ENCODE measurements at regions not wholly inside any gene's neighbourhood (a gene's known extent, or its start where the extent isn't known, plus 50 kb on each side); places are given as distances from the start of the nearest gene placed in this dataset.

GRCh38 chr15:77727635-77728304 is 95.1 kb upstream of the LINGO1 start:
- Histone ChIP-seq H4K20me1 (ENCODE audit: control insufficient read depth, extremely low read depth, insufficient read depth, low read length) (no peaks in the 10 kb centered on the region), H3K9ac (ENCODE audit: insufficient read depth, low read length) (no peak overlapping the region), H3K4me1 (ENCODE audit: control insufficient read depth, extremely low read depth, insufficient read depth, low read length) (no peaks in the 10 kb centered on the region), H3K4me3 (replicated peaks in 1 of 4; ENCODE audit: control extremely low read depth in 1 of 4, insufficient read depth in 1 of 4, low read depth in 3 of 4, low read length in 4 of 4) (no peak overlapping the region), H3K4me2 (ENCODE audit: extremely low read depth, insufficient read depth, low read length) (no peak overlapping the region), H3K36me3 (ENCODE audit: control insufficient read depth, insufficient read depth, low read length) (no peaks in the 10 kb centered on the region), H3K27ac (ENCODE audit: insufficient read depth, low read length) (no peak overlapping the region), H3K79me2 (ENCODE audit: control insufficient read depth, insufficient read depth, low read length) (no peaks in the 10 kb centered on the region), H3K9me3 (ENCODE audit: control insufficient read depth, insufficient read depth, low read depth, low read length) (no peaks in the 10 kb centered on the region), H3K27me3 (ENCODE audit: control insufficient read depth, insufficient read depth, low read length) (peaks cover 3% of the 10 kb centered on the region), H2AFZ (ENCODE audit: low read length) (no peak overlapping the region)
- no peak for TF ChIP-seq EZH2 (IDR thresholded peaks at IDR 0.05; ENCODE audit: low read length, missing control alignments)
- TF ChIP-seq CTCF (conservative IDR thresholded peaks at IDR 0.05 in 1 of 2, IDR thresholded peaks at IDR 0.05 in 1 of 2; ENCODE audit: low read depth in 1 of 2, low read length in 2 of 2): no peak
- no peak for DNase-seq (ENCODE audit: low read depth in 2 of 2)

GRCh38 chr15:77724715-77725114 is 92.0 kb upstream of the LINGO1 start:
- Histone ChIP-seq H3K9me3 (ENCODE audit: control insufficient read depth, insufficient read depth, low read depth, low read length) (no peaks in the 10 kb centered on the region), H3K36me3 (ENCODE audit: control insufficient read depth, insufficient read depth, low read length) (no peaks in the 10 kb centered on the region), H4K20me1 (ENCODE audit: control insufficient read depth, extremely low read depth, insufficient read depth, low read length) (no peaks in the 10 kb centered on the region), H3K4me1 (ENCODE audit: control insufficient read depth, extremely low read depth, insufficient read depth, low read length) (no peaks in the 10 kb centered on the region), H3K4me2 (ENCODE audit: extremely low read depth, insufficient read depth, low read length) (no peak overlapping the region), H3K27ac (ENCODE audit: insufficient read depth, low read length) (no peak overlapping the region), H3K4me3 (replicated peaks in 1 of 4; ENCODE audit: control extremely low read depth in 1 of 4, insufficient read depth in 1 of 4, low read depth in 3 of 4, low read length in 4 of 4) (no peak overlapping the region), H2AFZ (ENCODE audit: low read length) (no peak overlapping the region), H3K9ac (ENCODE audit: insufficient read depth, low read length) (no peak overlapping the region), H3K79me2 (ENCODE audit: control insufficient read depth, insufficient read depth, low read length) (no peaks in the 10 kb centered on the region), H3K27me3 (ENCODE audit: control insufficient read depth, insufficient read depth, low read length) (no peaks in the 10 kb centered on the region)
- no peak for DNase-seq (ENCODE audit: low read depth in 2 of 2)
- TF ChIP-seq EZH2 (IDR thresholded peaks at IDR 0.05; ENCODE audit: low read length, missing control alignments) (no peak), CTCF (conservative IDR thresholded peaks at IDR 0.05 in 1 of 2, IDR thresholded peaks at IDR 0.05 in 1 of 2; ENCODE audit: low read depth in 1 of 2, low read length in 2 of 2) (no peak)

GRCh38 chr15:77723756-77724155 is 91.0 kb upstream of the LINGO1 start:
- DNase-seq (ENCODE audit: low read depth in 2 of 2): no peak
- no peaks in the 10 kb centered on the region for H3K79me2 ChIP-seq (ENCODE audit: control insufficient read depth, insufficient read depth, low read length)
- no peaks in the 10 kb centered on the region for H3K27me3 ChIP-seq (ENCODE audit: control insufficient read depth, insufficient read depth, low read length)

More at GRCh38 chr15:77723756-77724155, 91.0 kb upstream of the LINGO1 start:
- Histone ChIP-seq H3K4me1 (ENCODE audit: control insufficient read depth, extremely low read depth, insufficient read depth, low read length) (no peaks in the 10 kb centered on the region), H3K9me3 (ENCODE audit: control insufficient read depth, insufficient read depth, low read depth, low read length) (no peaks in the 10 kb centered on the region), H3K4me3 (replicated peaks in 1 of 4; ENCODE audit: control extremely low read depth in 1 of 4, insufficient read depth in 1 of 4, low read depth in 3 of 4, low read length in 4 of 4) (no peak overlapping the region), H4K20me1 (ENCODE audit: control insufficient read depth, extremely low read depth, insufficient read depth, low read length) (no peaks in the 10 kb centered on the region), H3K27ac (ENCODE audit: insufficient read depth, low read length) (no peak overlapping the region), H3K9ac (ENCODE audit: insufficient read depth, low read length) (no peak overlapping the region), H2AFZ (ENCODE audit: low read length) (no peak overlapping the region), H3K4me2 (ENCODE audit: extremely low read depth, insufficient read depth, low read length) (no peak overlapping the region), H3K36me3 (ENCODE audit: control insufficient read depth, insufficient read depth, low read length) (no peaks in the 10 kb centered on the region)
- TF ChIP-seq CTCF (conservative IDR thresholded peaks at IDR 0.05 in 1 of 2, IDR thresholded peaks at IDR 0.05 in 1 of 2; ENCODE audit: low read depth in 1 of 2, low read length in 2 of 2) (no peak), EZH2 (IDR thresholded peaks at IDR 0.05; ENCODE audit: low read length, missing control alignments) (no peak)
